RKO (cell line): ENCODE measurements at regions not wholly inside any gene's neighbourhood (a gene's known extent, or its start where the extent isn't known, plus 50 kb on each side); places are given as distances from the start of the nearest gene placed in this dataset.
A peak's percentile ranks its signal among the peaks of the same experiment; 100 is the strongest.

ENCODE experiments used
- DNase-seq: peaks from one replicate; pipeline ENCODE4 v3.0.0-alpha.2; 2016; ENCODE audit warnings: low spot score

DNA sequence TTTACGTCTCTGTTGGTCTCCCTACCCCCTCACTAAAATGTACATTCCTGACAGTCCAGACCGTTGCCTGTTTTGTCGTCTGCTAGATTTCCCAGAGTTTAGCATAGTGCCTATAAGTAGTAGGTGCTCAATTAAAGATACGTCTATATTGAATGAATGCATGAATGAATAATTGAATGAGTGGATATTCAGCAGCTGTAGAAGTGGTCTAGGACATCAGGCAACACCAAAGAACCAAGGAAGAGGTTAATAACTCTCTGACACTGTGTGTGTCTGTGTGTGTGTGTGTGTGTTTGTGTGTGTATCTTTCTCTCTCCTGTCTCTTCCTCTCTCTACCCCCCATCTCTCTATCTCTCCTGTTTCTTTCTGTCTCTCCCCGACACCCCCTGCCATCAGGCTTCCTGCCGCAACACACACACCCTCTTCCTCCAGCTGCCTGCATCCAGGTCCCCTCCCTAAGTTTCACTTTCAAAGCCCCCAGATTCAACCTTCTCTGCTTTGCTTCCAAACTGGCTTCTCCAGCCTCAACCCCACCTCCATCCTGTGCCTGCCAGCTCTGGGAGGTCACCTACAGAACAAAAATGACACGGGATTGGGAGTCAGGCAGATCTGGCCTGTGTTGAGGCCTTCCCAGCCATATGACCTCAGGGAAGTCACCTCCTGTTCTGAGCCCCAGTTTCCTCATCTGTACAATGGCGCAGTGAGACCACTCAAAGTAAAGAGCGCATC is 119.9 kb upstream of the NCOR2 start:
- DNase-seq = no peak

DNA sequence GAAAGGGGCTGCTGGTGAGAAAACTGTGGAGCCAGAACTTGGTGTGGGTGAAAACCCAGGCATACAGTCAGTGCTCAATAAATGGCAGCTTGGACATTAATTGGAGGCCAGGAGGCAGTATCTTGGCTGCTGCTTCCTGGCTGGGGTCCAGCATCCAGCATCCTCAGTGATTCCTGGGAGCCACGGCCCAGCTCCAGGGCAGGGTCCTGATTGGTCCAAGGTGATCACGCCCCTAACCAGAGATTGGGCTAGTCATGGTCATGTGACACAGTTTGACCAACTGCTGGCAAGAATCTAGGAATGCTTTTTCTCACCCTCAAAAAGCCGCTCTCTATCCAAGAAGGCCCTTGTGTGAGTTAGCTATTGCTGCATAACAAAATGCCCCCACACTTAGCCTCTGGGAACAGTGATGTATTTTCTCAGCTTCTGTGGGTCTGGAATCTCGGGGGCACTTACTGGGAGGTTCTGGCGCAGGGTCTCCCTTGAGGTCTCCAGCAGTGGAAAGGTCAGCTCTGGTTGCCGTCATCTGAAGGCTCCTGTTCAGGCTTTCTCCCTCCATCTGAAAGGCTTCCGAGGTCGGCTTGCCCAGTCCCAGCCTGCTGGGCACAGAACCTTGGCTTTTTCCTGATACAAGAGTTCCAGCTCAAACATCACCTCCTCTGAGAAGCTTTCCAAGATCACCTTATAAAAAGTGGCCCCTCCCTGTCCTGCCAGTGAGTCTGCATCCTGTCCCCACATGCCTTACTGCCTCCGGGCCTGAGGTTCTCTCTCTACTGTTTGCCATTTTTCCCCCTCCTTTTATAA is 119.2 kb upstream of the NCOR2 start:
- DNase-seq = peak; percentile 13

DNA sequence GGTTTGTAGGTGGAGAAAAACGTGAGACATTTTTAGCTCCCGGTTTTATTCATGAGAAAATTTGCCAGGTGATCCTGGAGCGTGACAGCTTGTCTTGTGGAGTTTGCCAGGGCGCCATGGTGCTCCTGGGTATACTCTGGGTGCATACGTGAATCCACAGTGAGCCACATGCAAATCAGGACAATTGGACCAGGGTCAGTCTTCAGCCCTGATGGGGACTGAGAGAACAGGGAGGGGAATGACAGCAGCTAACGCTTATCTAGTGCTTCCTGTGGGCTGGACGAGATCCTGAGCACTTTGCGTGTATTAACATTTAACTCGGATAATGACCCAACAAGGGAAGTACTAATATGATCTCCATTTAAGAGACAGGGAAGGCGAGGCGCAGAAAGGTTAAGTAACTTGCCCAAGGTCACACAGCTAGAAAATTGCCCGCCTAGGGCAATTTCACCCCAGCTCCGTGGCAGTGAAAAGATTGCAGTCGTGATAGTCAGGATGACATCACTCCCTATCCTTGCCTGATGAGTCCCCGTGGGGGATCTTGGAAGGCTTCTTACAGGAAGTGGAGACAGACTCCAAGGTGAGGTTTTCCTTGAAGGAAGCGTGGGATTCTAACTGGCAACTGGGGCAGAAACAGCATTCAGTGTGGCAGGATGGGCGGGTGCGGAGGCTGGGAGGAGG is 118.4 kb upstream of the NCOR2 start:
- no peak for DNase-seq

DNA sequence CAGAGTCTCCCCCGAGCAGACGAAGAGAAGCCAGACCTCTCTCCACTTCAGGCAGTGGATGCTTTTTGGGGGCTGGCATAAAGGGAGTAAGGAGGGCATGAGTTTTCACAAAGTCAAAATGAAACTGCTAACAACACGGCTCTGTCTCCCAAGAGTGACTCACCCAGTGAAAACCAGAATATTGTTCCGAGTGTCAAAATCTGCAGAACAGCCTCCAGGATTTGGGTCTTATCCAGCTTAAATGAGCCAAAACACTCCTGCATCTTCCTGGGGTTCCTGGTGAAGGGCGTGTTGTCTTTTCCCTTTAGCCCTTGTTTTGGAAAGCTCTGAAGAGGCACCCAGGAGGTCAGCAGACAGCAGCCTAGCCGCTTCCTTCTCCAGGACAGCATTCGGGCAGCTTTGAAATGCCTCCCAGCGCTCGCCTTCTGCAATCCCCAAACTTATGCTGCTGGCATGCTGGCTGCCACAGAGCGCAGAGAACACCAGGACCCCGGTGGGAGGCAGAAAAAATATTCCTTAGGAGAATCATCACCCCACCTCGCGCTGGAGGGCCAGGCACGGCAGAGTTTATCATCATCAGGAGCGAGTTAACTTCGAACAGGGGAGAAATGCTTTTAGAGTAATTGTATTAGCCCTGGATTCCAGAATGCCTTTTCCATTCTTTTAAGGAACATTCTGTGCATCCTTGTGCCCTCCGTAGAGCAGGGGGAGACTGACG is 117.7 kb upstream of the NCOR2 start:
- DNase-seq = no peak

DNA sequence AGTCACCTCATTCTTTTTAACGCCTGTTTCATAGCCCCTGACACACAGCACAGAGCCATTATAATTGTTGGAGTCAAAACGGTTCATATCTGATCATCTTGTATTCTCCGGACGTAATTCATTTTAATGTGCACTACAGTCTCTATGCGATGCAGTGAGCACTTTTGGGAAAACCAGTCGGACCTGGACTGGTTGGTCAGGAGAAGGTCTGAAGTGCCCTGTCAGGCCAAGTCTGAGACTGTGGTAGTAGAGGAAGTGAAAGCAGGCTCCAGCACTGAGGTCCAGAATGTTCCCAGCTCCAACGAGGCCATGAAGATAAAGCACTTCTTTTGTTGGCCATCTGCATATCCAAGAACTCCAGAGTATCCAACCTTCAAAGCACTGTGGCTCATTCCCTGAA is 117.1 kb upstream of the NCOR2 start:
- DNase-seq = no peak

DNA sequence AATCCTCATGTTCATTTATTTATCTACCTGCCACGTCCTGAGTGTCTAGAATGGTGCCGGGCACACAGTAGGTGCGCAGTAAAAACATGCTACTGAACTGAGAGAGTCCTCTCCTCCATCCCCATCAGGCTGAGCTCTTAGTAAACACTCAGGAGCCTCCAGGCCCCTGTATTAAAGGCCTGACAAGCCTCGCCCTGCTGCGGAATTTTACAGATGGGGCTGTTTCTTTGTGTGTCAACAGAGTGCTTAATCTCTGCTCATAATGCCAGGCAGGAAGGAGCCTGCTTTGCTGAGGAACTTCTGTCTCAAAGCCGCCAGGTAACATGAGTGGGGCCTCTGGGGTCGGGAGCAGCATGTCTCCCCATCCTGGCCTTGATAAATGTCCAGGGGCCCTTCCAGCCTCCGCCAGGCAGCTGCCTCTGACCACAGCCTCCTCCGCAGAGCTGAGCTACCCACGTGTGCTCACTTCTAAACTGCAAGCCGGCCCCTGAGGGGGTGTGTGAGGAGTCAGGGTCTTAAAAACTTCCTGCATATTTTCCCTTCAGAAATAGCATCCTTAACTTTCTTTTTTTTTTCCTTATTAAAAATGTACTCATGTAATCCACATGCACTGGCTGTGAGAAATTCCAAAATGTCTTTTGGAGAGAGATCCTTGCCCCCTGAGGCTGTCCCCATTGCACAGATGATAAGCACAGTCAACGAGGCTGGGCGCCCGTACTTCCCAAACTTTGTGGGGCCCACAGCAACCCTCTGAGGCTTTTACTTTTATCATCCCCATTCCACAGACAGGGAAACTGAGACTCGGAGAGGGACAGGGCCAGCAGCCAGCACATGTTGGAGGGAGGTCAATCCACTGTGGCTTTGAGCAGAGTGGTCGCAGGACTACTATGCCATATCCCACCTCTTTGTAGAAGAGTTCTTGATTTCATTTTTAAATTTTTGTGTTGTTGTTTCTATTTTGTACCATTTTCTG is 116.0 kb upstream of the NCOR2 start:
- no peak for DNase-seq

DNA sequence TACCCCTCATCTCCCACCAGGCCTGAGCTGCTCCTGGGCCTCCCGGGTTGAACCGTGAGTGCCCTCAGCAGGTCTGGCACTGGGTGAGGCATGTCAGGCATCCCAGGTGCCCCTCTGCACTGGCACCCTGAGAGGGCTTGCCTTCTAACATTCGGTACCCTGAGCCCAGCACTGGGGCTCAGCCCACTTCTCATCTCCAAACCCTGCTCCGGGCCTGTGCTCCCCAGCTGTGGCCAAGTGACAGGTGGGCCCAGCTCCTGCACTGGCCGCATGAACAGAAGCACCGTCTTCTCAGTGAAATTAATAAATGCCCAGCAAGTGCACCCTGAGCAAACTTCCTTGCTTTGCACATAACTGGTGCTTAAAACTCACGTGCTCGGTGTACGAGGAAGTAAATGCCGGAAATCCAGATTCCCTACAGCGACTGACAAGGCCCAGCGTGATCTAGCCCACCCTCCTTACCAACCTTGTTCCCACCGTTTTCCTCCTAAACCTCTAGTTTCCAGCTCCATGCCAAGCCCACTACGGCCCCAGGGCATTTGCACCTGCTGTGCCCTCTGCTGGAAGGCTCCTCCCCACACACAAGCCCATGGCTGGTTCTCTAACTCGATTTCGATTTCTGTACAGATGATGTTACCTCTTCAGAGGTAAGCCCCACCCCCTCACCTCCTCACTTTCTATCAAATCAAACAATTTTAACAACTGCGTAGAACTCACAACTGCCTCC is 115.2 kb upstream of the NCOR2 start:
- DNase-seq = no peak

DNA sequence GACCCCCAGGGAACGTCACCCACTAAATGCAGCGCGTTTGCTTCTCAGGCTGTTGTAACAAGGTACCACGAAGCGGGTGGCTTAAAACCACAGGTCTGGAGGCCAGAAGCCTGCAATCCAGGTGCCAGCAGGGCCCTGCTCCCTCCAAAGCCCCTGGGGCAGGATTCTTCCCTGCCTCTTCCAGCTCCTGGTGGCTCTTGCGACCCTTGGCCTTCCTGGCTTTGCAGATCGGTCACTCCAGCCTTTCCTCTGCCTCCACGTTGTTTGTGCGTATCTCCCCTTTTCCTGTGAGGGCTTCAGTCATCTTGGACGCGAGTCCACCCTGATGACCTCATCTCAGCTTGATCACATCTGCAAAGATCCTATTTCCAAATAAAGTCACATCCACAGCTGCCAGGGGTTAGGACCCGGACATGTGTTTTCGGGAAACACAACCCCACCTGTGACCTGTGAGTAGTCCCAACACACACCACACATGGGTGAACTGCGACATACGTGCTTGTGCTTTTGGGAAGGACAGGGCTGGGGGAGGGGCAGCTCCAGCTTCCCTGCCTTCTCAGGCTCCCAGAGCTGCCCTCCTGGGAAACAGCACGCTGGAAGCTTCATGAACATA is 114.5 kb upstream of the NCOR2 start:
- no peak for DNase-seq

DNA sequence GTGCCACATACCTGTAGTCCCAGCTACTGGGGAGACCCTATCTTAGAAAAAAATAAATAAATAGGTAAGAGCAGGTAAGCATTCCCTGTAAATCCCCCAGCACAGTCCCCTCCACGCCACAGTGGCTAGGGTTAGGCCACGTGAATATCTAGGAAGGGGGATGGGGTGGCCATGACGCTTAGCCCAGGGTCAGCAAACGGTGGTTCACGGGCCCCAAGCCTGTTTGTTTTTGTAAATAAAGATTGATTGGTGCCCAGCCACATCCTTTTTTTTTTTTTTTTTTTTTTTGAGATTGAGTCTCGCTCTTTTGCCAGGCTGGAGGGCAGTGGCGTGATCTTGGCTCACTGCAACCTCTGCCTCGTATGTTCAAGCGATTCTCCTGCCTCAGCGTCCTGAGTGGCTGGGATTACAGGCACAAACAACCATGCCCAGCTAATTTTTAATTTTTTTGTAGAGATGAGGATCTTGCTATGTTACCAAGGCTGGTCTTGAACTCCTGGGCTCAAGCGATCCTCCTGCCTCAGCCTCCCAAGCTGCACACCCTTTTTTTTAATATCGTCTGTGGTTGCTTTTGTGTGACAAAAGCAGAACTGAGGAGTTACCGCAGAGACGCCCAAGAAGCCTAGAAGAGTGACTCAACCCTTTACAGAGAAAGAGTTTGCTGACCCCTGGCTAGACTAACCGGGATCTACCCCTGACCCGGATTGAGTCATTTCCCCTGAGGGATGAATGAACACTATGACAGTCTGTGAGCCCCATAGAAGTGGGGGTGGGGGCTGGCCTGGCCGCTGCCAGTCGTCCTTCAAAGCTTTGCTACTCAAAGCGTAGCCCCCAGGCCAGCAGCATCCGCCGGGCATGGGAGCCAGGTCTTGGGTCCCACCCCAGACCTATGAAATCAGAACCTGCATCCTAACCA is 113.7 kb upstream of the NCOR2 start:
- DNase-seq = no peak

DNA sequence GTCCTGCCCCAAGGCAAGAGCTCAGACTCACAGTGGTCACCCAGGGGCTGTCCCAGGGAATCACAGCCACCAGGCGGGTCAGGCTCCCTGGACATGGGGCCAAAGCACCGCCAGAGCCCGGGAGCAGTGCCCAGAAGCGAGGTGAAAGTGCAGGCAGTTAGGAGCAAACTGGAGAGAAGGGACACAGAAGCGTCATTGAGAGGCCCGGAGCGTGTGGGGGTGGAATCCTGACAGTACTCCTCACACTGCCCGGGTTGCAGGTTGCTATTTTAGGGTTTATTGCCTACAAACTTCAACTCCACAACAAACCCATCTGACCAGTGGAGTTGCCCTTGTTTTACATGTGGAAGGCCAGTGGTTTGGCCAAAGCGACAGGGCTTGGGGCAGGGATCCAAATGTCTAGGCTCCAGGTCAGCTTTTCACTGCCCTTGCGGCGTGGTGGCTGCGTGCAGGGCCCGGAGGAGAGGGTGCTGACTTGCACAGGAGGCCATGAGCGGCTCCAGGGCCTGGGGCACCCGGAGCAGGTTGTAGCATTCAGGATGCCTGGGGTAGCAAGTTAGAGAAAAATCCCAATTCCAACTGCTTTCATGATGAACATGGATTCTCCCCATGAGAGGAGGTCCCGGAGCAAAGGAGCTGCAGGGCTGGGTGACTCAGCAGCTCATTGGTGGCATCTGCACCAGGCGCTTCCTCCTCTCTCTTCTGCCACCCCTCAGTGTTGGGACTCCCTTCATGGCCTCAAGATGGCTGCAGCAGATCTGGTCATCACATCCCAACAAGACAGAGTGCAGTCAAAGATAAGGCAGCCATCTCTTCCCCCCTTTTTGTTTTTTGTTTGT is 112.3 kb upstream of the NCOR2 start:
- DNase-seq = no peak

DNA sequence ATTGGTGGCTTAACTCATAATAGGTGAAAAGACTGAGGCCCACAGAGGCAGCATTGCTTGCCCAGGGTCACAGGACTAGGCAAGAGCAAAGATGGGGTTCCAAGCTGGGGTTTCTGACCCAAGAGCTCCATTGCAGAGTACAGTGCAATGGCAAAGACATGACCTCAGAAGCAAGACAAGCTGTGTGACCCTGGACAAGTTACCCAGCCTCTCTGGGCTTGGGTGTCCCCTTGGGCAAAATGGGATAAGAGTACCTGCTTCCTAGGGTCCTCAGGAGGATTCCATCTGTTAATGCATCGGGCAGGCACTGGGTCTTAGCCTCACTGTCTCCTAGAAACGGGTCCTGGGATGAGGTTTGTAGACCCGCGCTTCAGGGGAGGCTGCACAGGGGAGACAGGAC is 111.6 kb upstream of the NCOR2 start:
- no peak for DNase-seq

DNA sequence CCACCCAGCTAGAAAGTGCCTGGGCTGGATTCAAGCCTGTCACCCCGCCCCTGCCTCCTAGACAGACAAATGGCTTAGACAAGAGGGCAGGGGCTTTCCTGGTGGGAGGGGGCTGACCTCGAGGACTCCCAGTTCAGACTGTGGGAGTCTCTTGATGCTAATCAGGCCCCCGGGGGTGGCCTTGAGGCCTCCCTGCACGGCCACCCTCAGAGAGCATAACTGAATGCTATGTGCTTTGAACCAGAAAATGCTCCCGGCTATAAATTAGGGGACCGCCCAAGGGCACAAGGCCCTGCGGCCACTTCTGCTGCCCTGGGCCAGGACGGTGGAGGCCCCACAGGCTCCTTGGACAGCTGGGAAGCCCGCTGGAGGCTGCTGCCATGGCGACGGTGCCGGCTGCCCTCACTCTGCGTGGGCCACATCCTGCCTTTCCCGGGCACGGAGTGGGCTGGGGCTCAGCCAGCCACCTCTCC is 111.0 kb upstream of the NCOR2 start:
- no peak for DNase-seq

DNA sequence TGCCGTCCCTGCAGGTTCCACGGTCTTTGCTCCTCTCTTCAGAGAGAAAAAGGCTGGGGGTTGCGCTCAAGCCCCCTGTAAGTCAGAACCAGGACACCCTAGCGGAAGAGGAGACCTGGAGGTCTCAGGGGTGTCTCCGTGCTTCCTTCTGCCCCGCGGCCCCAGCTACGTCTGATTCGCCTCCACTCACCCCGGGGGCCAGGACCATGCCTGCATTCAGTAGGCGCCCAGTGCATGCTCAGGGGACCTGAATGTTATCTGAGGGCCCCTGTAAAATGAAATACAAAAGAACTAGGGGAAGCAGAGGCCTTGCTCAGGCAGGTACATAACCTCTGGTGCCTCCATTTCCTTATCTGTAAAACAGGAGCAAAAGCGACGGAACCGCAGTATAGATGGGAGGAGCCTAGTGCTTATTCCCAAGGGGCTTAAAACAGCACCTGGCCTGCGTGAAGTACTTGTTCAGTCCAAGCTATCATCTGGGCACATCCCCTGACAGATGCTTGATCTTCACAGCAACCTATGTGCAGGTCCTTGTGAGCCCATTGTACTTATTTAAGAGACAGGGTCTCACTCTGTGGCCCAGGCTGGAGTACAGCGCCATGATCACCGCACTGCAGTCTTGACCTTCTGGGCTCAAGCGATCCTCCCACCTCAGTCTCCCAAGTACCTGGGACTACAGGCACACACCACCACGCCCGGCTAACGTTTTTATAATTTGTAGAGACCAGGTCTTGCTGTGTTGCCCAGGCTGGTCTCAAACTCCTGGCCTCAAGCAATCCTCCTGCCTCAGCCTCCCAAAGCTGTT is 110.3 kb upstream of the NCOR2 start:
- DNase-seq = no peak

DNA sequence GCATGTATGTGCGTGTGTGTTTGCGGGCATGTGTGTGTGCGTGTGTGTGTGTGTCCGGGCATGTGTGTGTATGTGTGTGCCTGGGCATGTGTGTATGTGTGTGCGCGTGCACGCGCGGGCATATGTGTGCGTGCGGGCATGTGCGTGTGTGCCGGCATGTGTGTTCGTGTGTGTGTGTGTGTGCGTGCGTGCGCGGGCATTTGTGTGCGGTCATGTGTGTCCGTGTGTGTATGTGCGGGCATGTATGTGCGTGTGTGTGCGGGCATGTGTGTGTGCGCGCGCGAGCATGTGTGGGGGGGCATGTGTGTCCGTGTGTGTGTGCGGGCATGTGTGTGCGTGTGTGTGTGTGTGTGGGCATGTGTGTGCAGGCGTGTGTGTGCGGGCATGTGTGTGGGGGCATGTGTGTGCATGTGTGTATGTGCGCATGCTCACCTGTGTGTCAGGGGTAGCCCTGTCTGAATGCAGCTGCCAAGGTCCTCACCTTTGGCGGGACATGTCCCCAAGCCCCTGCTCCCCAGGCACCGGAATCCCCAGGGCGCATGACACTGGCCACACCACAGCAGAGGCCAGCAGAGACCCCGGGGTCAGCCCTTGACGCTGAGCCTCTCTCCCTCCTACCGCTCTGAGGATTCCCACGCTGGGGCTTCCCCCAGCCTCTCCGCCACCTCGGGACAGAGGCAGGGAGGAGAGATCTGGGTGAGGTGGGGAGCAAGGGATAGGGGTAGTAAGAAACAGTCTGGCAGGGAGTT is 109.5 kb upstream of the NCOR2 start:
- no peak for DNase-seq

DNA sequence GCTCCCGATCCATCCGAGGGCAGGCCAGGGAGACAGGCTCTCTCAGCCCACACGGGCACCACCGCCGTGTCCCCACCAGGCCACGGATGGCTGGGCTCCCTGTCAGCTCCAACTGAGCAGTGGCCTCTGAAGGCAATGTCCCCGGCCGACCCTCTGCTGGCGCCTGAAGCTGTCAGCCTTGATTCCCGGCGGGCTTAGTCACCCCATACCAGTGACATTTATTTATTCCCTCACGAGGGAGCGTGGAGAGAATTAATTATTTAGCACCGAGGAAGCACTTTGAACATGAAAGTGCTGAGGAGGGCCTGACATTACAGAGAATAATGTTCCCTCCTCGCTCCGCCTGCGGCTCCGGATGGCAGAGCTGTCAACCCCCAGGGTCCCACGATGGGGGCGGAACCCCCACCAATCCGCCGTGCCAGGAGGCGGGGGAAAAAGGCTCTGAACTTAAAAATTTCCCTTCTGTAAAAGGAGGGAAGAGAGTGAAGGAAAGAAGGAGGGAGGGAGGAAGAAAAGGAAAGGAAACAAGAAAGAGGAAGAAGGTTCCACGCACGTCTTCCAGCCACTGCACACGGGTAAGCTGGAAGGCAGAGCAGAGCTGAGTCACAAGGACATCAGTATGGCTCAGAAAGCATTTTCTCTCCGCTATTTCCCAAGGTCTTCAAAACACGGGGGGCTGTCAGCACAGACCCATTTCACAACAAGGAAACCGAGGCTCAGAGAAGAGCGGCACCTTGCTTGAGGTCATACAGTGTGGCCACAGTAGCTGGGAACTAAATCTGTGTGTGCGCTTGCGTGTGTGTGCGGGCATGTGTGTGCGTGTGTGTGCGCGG is 108.7 kb upstream of the NCOR2 start:
- DNase-seq = no peak
